NB4 (cell line): ENCODE measurements at regions not wholly inside any gene's neighbourhood (a gene's known extent, or its start where the extent isn't known, plus 50 kb on each side); places are given as distances from the start of the nearest gene placed in this dataset.

Source experiments
- DNase-seq: peaks from one replicate; pipeline ENCODE4 v3.0.0; 2010; ENCODE audit warnings: low read depth
- H3K4me3 ChIP-seq: one replicate; pipeline ENCODE4 v1.5.1; 2011; ENCODE audit warnings: mild to moderate bottlenecking, low read depth, low read length, moderate library complexity
- CTCF ChIP-seq: IDR thresholded peaks from one replicate; pipeline ENCODE4 v1.5.1; 2012; ENCODE audit warnings: low read depth, low read length
- MAX ChIP-seq: IDR thresholded peaks from 2 replicates; pipeline ENCODE4 v1.6.1; 2011; ENCODE audit warnings: low read depth, low read length
- MYC ChIP-seq: IDR thresholded peaks from 2 replicates; pipeline ENCODE4 v1.6.1; 2011; ENCODE audit warnings: low read depth, low read length
- POLR2A ChIP-seq: IDR thresholded peaks from 2 replicates; pipeline ENCODE4 v1.6.1; 2011; ENCODE audit warnings: mild to moderate bottlenecking; ENCODE audit not compliant: insufficient read length; ENCODE audit errors: extremely low read depth

- TF ChIP-seq CTCF (no peak), POLR2A (no peak), MAX (no peak), MYC (no peak)
- no peak overlapping the region for H3K4me3 ChIP-seq
- DNase-seq, result no peak
Measured at GRCh38 chr20:52270696-52271095, 79.1 kb upstream of the ZFP64 start.

- DNase-seq, result no peak
- H3K4me3 ChIP-seq, result no peak overlapping the region
- TF ChIP-seq MYC, result no peak
- no peak for TF ChIP-seq POLR2A
- no peak for TF ChIP-seq CTCF
- TF ChIP-seq MAX, result no peak
Measured at GRCh38 chr20:52270001-52270606, 78.5 kb upstream of the ZFP64 start.

- TF ChIP-seq MYC (peak; percentile 98), CTCF (no peak), POLR2A (no peak), MAX (peak; percentile 98)
- peak; percentile 82 for DNase-seq
- no peak overlapping the region for H3K4me3 ChIP-seq
Measured at GRCh38 chr20:52269321-52269720, 77.7 kb upstream of the ZFP64 start.

GRCh38 chr20:52268184-52268749 lies 76.7 kb upstream of the ZFP64 start:
- TF ChIP-seq MAX (no peak), CTCF (no peak), MYC (no peak), POLR2A (no peak)
- no peak overlapping the region for H3K4me3 ChIP-seq
- DNase-seq, result no peak

GRCh38 chr20:52267418-52267817 lies 75.8 kb upstream of the ZFP64 start:
- TF ChIP-seq POLR2A, result no peak
- no peak for TF ChIP-seq MYC
- TF ChIP-seq MAX, result no peak
- TF ChIP-seq CTCF, result no peak
- no peak overlapping the region for H3K4me3 ChIP-seq

More at GRCh38 chr20:52267418-52267817, 75.8 kb upstream of the ZFP64 start:
- DNase-seq, result no peak
